Spleen (tissue), 7 donors: ENCODE measurements at regions not wholly inside any gene's neighbourhood (a gene's known extent, or its start where the extent isn't known, plus 50 kb on each side); places are given as distances from the start of the nearest gene placed in this dataset.

Experiments used
- POLR2A ChIP-seq, 3 donors: fragments of 450-650 bp; IDR thresholded peaks; one replicate each; pipeline ENCODE4 v1.5.1; 2017; ENCODE audit warnings: antibody characterized with exemption in 3 of 3, mild to moderate bottlenecking in 1 of 3
- POLR2AphosphoS5 ChIP-seq, 3 donors: sonication (generic); formaldehyde crosslinking; IDR thresholded peaks; one replicate each; pipeline ENCODE4 v1.5.1; 2017; ENCODE audit warnings: antibody characterized with exemption in 3 of 3
- TF ChIP-seq, protein P1 (sequence below), 11 experiments: fragments of 200-600 bp in 7 of 11; fragments of 450-650 bp in 4 of 11; sonication (generic) in 4 of 11; IDR thresholded peaks in 8 of 11; conservative IDR thresholded peaks in 3 of 11; 1 replicate in 7 of 11; 2 replicates in 4 of 11; pipeline versions ENCODE4 v1.4.0 to v1.8.0; 2016 to 2021; ENCODE audit warnings: antibody characterized with exemption in 11 of 11, inconsistent platforms in 4 of 11, mild to moderate bottlenecking in 1 of 11
- donor health status: DM: no; HTN: no; CAD: no; lungs with moderate emphysema.
- donor health status: DM: no; HTN: no; CAD: no.
- donor health status: DM: no; HTN: no; CAD: no.

GRCh38 chr19:46944918-46945628 lies 74.6 kb upstream of the NPAS1 start:
- TF ChIP-seq POLR2A (IDR thresholded peaks at IDR 0.05), result no peak
- peak in 2 of 3 donors; percentile 30 to 41 for TF ChIP-seq POLR2AphosphoS5 (IDR thresholded peaks at IDR 0.05)
- TF ChIP-seq, protein P1, sequence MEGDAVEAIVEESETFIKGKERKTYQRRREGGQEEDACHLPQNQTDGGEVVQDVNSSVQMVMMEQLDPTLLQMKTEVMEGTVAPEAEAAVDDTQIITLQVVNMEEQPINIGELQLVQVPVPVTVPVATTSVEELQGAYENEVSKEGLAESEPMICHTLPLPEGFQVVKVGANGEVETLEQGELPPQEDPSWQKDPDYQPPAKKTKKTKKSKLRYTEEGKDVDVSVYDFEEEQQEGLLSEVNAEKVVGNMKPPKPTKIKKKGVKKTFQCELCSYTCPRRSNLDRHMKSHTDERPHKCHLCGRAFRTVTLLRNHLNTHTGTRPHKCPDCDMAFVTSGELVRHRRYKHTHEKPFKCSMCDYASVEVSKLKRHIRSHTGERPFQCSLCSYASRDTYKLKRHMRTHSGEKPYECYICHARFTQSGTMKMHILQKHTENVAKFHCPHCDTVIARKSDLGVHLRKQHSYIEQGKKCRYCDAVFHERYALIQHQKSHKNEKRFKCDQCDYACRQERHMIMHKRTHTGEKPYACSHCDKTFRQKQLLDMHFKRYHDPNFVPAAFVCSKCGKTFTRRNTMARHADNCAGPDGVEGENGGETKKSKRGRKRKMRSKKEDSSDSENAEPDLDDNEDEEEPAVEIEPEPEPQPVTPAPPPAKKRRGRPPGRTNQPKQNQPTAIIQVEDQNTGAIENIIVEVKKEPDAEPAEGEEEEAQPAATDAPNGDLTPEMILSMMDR (IDR thresholded peaks at IDR 0.05 in 8 of 11, conservative IDR thresholded peaks at IDR 0.05 in 3 of 11), result no peak
